Mesodermal cell (in vitro differentiated cells): ENCODE measurements at regions not wholly inside any gene's neighbourhood (a gene's known extent, or its start where the extent isn't known, plus 50 kb on each side); places are given as distances from the start of the nearest gene placed in this dataset.
A peak's percentile ranks its signal among the peaks of the same experiment; 100 is the strongest.

Experiments used
- H3K27ac ChIP-seq: 2 replicates; pipeline ENCODE4 v1.7.0; 2013; ENCODE audit warnings: mild to moderate bottlenecking, low read depth, low read length, moderate library complexity; ENCODE audit not compliant: severe bottlenecking
- H3K36me3 ChIP-seq: 2 replicates; pipeline ENCODE4 v1.7.1; 2013; ENCODE audit warnings: mild to moderate bottlenecking, low read length, moderate library complexity; ENCODE audit not compliant: control insufficient read depth, insufficient read depth
- H3K4me1 ChIP-seq: one replicate; pipeline ENCODE4 v1.7.1; 2013; ENCODE audit warnings: mild to moderate bottlenecking, low read length; ENCODE audit not compliant: insufficient read depth, control insufficient read depth, poor library complexity, severe bottlenecking
- H3K4me3 ChIP-seq: 2 replicates; pipeline ENCODE4 v1.7.0; 2013; ENCODE audit warnings: low read length, control low read depth, mild to moderate bottlenecking; ENCODE audit not compliant: insufficient read depth, poor library complexity, severe bottlenecking; ENCODE audit errors: extremely low read depth
- H3K9me3 ChIP-seq: 2 replicates; pipeline ENCODE4 v1.7.1; 2013; ENCODE audit warnings: mild to moderate bottlenecking, low read length, moderate library complexity; ENCODE audit not compliant: control insufficient read depth
- WGBS, 2 experiments: methylation state at CpG; one replicate each; pipeline ENCODE4 v1.1.5; 2013; ENCODE audit warnings: missing lambda C conversion rate in 2 of 2; ENCODE audit not compliant: insufficient coverage in 2 of 2; 5-methylcytosine and 5-hydroxymethylcytosine counted together

- 83 to 92% methylated on average over 2 to 3 of the region's 3 CpGs for WGBS, 2 experiments
- no peaks in the 10 kb centered on the region for H3K36me3 ChIP-seq
- no peaks in the 10 kb centered on the region for H3K4me1 ChIP-seq
- no peak overlapping the region for H3K4me3 ChIP-seq
- no peak overlapping the region for H3K27ac ChIP-seq
- H3K9me3 ChIP-seq, result no peaks in the 10 kb centered on the region
Observed at GRCh38 chr1:14296795-14297194, 301.7 kb upstream of the KAZN start.

- Histone ChIP-seq H3K27ac (peak overlapping the region; percentile 29), H3K36me3 (no peaks in the 10 kb centered on the region), H3K4me1 (no peaks in the 10 kb centered on the region), H3K9me3 (no peaks in the 10 kb centered on the region), H3K4me3 (no peak overlapping the region)
- 46 to 54% methylated on average over 2 of the region's 3 CpGs for WGBS, 2 experiments
Observed at GRCh38 chr1:14297356-14297755, 301.1 kb upstream of the KAZN start.

GRCh38 chr1:14298806-14299205 is 299.7 kb upstream of the KAZN start:
- H3K36me3 ChIP-seq, result no peaks in the 10 kb centered on the region
- no peak overlapping the region for H3K27ac ChIP-seq
- H3K4me1 ChIP-seq, result no peaks in the 10 kb centered on the region
- no peak overlapping the region for H3K4me3 ChIP-seq
- WGBS, 2 experiments, result 94 to 100% methylated on average over 2 to 5 of the region's 5 CpGs
- no peaks in the 10 kb centered on the region for H3K9me3 ChIP-seq

- H3K27ac ChIP-seq, result no peak overlapping the region
- H3K9me3 ChIP-seq, result no peaks in the 10 kb centered on the region
- no peak overlapping the region for H3K4me3 ChIP-seq
- no peaks in the 10 kb centered on the region for H3K36me3 ChIP-seq
- no peaks in the 10 kb centered on the region for H3K4me1 ChIP-seq
- WGBS, 2 experiments, result 87 to 91% methylated on average over 5 to 6 of the region's 9 CpGs
Observed at GRCh38 chr1:14300991-14301703, 297.3 kb upstream of the KAZN start.

- H3K4me3 ChIP-seq, result no peak overlapping the region
- no peaks in the 10 kb centered on the region for H3K9me3 ChIP-seq
- H3K27ac ChIP-seq, result no peak overlapping the region
- no peaks in the 10 kb centered on the region for H3K4me1 ChIP-seq
- 71 to 100% methylated on average over 1 of the region's 4 CpGs for WGBS, 2 experiments
- H3K36me3 ChIP-seq, result no peaks in the 10 kb centered on the region
Observed at GRCh38 chr1:14301704-14302024, 296.8 kb upstream of the KAZN start.

GRCh38 chr1:14302025-14302424 is 296.5 kb upstream of the KAZN start:
- WGBS, 2 experiments, result 67 to 94% methylated on average over 1 to 2 of the region's 3 CpGs
- Histone ChIP-seq H3K4me3 (no peak overlapping the region), H3K27ac (no peak overlapping the region)

GRCh38 chr1:14303011-14303410 is 295.5 kb upstream of the KAZN start:
- H3K4me3 ChIP-seq, result no peak overlapping the region
- WGBS, 2 experiments, result 91 to 98% methylated on average over 5 of the region's 5 CpGs
- H3K4me1 ChIP-seq, result no peaks in the 10 kb centered on the region
- H3K36me3 ChIP-seq, result no peaks in the 10 kb centered on the region
- H3K27ac ChIP-seq, result no peak overlapping the region
- no peaks in the 10 kb centered on the region for H3K9me3 ChIP-seq

More at GRCh38 chr1:14302025-14302424, 296.5 kb upstream of the KAZN start:
- no peaks in the 10 kb centered on the region for H3K36me3 ChIP-seq
- H3K4me1 ChIP-seq, result no peaks in the 10 kb centered on the region
- no peaks in the 10 kb centered on the region for H3K9me3 ChIP-seq

- no peaks in the 10 kb centered on the region for H3K4me1 ChIP-seq
- no peak overlapping the region for H3K4me3 ChIP-seq
- no peaks in the 10 kb centered on the region for H3K36me3 ChIP-seq
- H3K9me3 ChIP-seq, result no peaks in the 10 kb centered on the region
- 93 to 97% methylated on average over 6 to 7 of the region's 7 CpGs for WGBS, 2 experiments
- no peak overlapping the region for H3K27ac ChIP-seq
Observed at GRCh38 chr1:14304381-14304865, 294.1 kb upstream of the KAZN start.

GRCh38 chr1:14308460-14308859 is 290.0 kb upstream of the KAZN start:
- no peaks in the 10 kb centered on the region for H3K4me1 ChIP-seq
- 100% methylated on average over 1 of the region's 2 CpGs; no CpG with 5 or more reads in 1 of the 2 experiments for WGBS, 2 experiments
- H3K27ac ChIP-seq, result no peak overlapping the region

GRCh38 chr1:14309984-14310383 is 288.5 kb upstream of the KAZN start:
- Histone ChIP-seq H3K4me1 (no peaks in the 10 kb centered on the region), H3K27ac (no peak overlapping the region), H3K36me3 (no peaks in the 10 kb centered on the region), H3K9me3 (no peaks in the 10 kb centered on the region), H3K4me3 (no peak overlapping the region)
- 96% methylated on average over 2 to 3 of the region's 3 CpGs for WGBS, 2 experiments

More at GRCh38 chr1:14308460-14308859, 290.0 kb upstream of the KAZN start:
- no peak overlapping the region for H3K4me3 ChIP-seq
- H3K36me3 ChIP-seq, result no peaks in the 10 kb centered on the region
- no peaks in the 10 kb centered on the region for H3K9me3 ChIP-seq

- Histone ChIP-seq H3K4me1 (no peaks in the 10 kb centered on the region), H3K4me3 (no peak overlapping the region), H3K27ac (no peak overlapping the region), H3K36me3 (no peaks in the 10 kb centered on the region), H3K9me3 (no peaks in the 10 kb centered on the region)
- 82 to 87% methylated on average over 9 of the region's 9 CpGs for WGBS, 2 experiments
Observed at GRCh38 chr1:14310476-14310875, 288.0 kb upstream of the KAZN start.
